ENCODE measurements at regions not wholly inside any gene's neighbourhood (a gene's known extent, or its start where the extent isn't known, plus 50 kb on each side); places are given as distances from the start of the nearest gene placed in this dataset.

- Histone ChIP-seq H3K4me1 (ENCODE audit: insufficient read depth, low read length) (peaks cover 4% of the 10 kb centered on the region), H3K9me3 (ENCODE audit: low read length) (no peaks in the 10 kb centered on the region), H3K36me3 (ENCODE audit: insufficient read depth, low read length) (no peaks in the 10 kb centered on the region), H2AFZ (ENCODE audit: low read depth, low read length) (no peak overlapping the region), H3K4me3 (ENCODE audit: low read length) (no peak overlapping the region), H3K27me3 (ENCODE audit: insufficient read depth, low read length) (peaks cover 65% of the 10 kb centered on the region)
Observed at GRCh38 chr5:176727983-176728675, 80.8 kb downstream of the TSPAN17 start.

GRCh38 chr5:176728831-176729251 lies 81.5 kb upstream of the UNC5A start:
- no peaks in the 10 kb centered on the region for H3K9me3 ChIP-seq (ENCODE audit: low read length)
- H3K36me3 ChIP-seq (ENCODE audit: insufficient read depth, low read length) = no peaks in the 10 kb centered on the region
- H3K4me3 ChIP-seq (ENCODE audit: low read length) = no peak overlapping the region
- H2AFZ ChIP-seq (ENCODE audit: low read depth, low read length) = no peak overlapping the region
- peaks cover 61% of the 10 kb centered on the region for H3K27me3 ChIP-seq (ENCODE audit: insufficient read depth, low read length)
- peaks cover 4% of the 10 kb centered on the region for H3K4me1 ChIP-seq (ENCODE audit: insufficient read depth, low read length)

GRCh38 chr5:176730815-176731475 lies 79.4 kb upstream of the UNC5A start:
- Histone ChIP-seq H3K4me3 (ENCODE audit: low read length) (no peak overlapping the region), H3K27me3 (ENCODE audit: insufficient read depth, low read length) (peaks cover 48% of the 10 kb centered on the region), H3K4me1 (ENCODE audit: insufficient read depth, low read length) (peaks cover under 1% of the 10 kb centered on the region), H3K36me3 (ENCODE audit: insufficient read depth, low read length) (no peaks in the 10 kb centered on the region), H2AFZ (ENCODE audit: low read depth, low read length) (no peak overlapping the region), H3K9me3 (ENCODE audit: low read length) (no peaks in the 10 kb centered on the region)

- H3K9me3 ChIP-seq (ENCODE audit: low read length) = no peaks in the 10 kb centered on the region
- H2AFZ ChIP-seq (ENCODE audit: low read depth, low read length) = no peak overlapping the region
- no peaks in the 10 kb centered on the region for H3K36me3 ChIP-seq (ENCODE audit: insufficient read depth, low read length)
- no peak overlapping the region for H3K4me3 ChIP-seq (ENCODE audit: low read length)
- peaks cover 41% of the 10 kb centered on the region for H3K27me3 ChIP-seq (ENCODE audit: insufficient read depth, low read length)
- no peaks in the 10 kb centered on the region for H3K4me1 ChIP-seq (ENCODE audit: insufficient read depth, low read length)
Observed at GRCh38 chr5:176731506-176732160, 78.7 kb upstream of the UNC5A start.

- Histone ChIP-seq H3K36me3 (ENCODE audit: insufficient read depth, low read length) (no peaks in the 10 kb centered on the region), H3K4me3 (ENCODE audit: low read length) (no peak overlapping the region), H3K9me3 (ENCODE audit: low read length) (no peaks in the 10 kb centered on the region), H3K4me1 (ENCODE audit: insufficient read depth, low read length) (no peaks in the 10 kb centered on the region), H3K27me3 (ENCODE audit: insufficient read depth, low read length) (peaks cover 37% of the 10 kb centered on the region), H2AFZ (ENCODE audit: low read depth, low read length) (no peak overlapping the region)
Observed at GRCh38 chr5:176732306-176732705, 78.1 kb upstream of the UNC5A start.

- H2AFZ ChIP-seq (ENCODE audit: low read depth, low read length) = no peak overlapping the region
- H3K27me3 ChIP-seq (ENCODE audit: insufficient read depth, low read length) = peaks cover 39% of the 10 kb centered on the region
- no peaks in the 10 kb centered on the region for H3K9me3 ChIP-seq (ENCODE audit: low read length)
- H3K36me3 ChIP-seq (ENCODE audit: insufficient read depth, low read length) = no peaks in the 10 kb centered on the region
- H3K4me3 ChIP-seq (ENCODE audit: low read length) = no peak overlapping the region
- H3K4me1 ChIP-seq (ENCODE audit: insufficient read depth, low read length) = no peaks in the 10 kb centered on the region
Observed at GRCh38 chr5:176732736-176733405, 77.5 kb upstream of the UNC5A start.

- no peaks in the 10 kb centered on the region for H3K9me3 ChIP-seq (ENCODE audit: low read length)
- no peak overlapping the region for H2AFZ ChIP-seq (ENCODE audit: low read depth, low read length)
- H3K27me3 ChIP-seq (ENCODE audit: insufficient read depth, low read length) = peaks cover 37% of the 10 kb centered on the region
- H3K4me1 ChIP-seq (ENCODE audit: insufficient read depth, low read length) = no peaks in the 10 kb centered on the region
- no peak overlapping the region for H3K4me3 ChIP-seq (ENCODE audit: low read length)
- H3K36me3 ChIP-seq (ENCODE audit: insufficient read depth, low read length) = no peaks in the 10 kb centered on the region
Observed at GRCh38 chr5:176733406-176734262, 76.7 kb upstream of the UNC5A start.

GRCh38 chr5:176734756-176735342 lies 75.5 kb upstream of the UNC5A start:
- Histone ChIP-seq H3K4me1 (ENCODE audit: insufficient read depth, low read length) (peaks cover 2% of the 10 kb centered on the region), H2AFZ (ENCODE audit: low read depth, low read length) (no peak overlapping the region), H3K36me3 (ENCODE audit: insufficient read depth, low read length) (no peaks in the 10 kb centered on the region), H3K4me3 (ENCODE audit: low read length) (no peak overlapping the region), H3K27me3 (ENCODE audit: insufficient read depth, low read length) (peaks cover 43% of the 10 kb centered on the region), H3K9me3 (ENCODE audit: low read length) (no peaks in the 10 kb centered on the region)

GRCh38 chr5:176735383-176736265 lies 74.7 kb upstream of the UNC5A start:
- Histone ChIP-seq H3K36me3 (ENCODE audit: insufficient read depth, low read length) (no peaks in the 10 kb centered on the region), H3K4me1 (ENCODE audit: insufficient read depth, low read length) (peaks cover 2% of the 10 kb centered on the region), H3K4me3 (ENCODE audit: low read length) (no peak overlapping the region), H2AFZ (ENCODE audit: low read depth, low read length) (no peak overlapping the region), H3K9me3 (ENCODE audit: low read length) (no peaks in the 10 kb centered on the region), H3K27me3 (ENCODE audit: insufficient read depth, low read length) (peaks cover 51% of the 10 kb centered on the region)

- Histone ChIP-seq H3K4me3 (ENCODE audit: low read length) (no peak overlapping the region), H2AFZ (ENCODE audit: low read depth, low read length) (no peak overlapping the region), H3K9me3 (ENCODE audit: low read length) (no peaks in the 10 kb centered on the region), H3K27me3 (ENCODE audit: insufficient read depth, low read length) (peaks cover 55% of the 10 kb centered on the region), H3K4me1 (ENCODE audit: insufficient read depth, low read length) (peaks cover 2% of the 10 kb centered on the region), H3K36me3 (ENCODE audit: insufficient read depth, low read length) (no peaks in the 10 kb centered on the region)
Observed at GRCh38 chr5:176736301-176736930, 73.9 kb upstream of the UNC5A start.

Measured in neuron (in vitro differentiated cells).